ENCODE measurements at regions not wholly inside any gene's neighbourhood (a gene's known extent, or its start where the extent isn't known, plus 50 kb on each side); places are given as distances from the start of the nearest gene placed in this dataset.

DNA sequence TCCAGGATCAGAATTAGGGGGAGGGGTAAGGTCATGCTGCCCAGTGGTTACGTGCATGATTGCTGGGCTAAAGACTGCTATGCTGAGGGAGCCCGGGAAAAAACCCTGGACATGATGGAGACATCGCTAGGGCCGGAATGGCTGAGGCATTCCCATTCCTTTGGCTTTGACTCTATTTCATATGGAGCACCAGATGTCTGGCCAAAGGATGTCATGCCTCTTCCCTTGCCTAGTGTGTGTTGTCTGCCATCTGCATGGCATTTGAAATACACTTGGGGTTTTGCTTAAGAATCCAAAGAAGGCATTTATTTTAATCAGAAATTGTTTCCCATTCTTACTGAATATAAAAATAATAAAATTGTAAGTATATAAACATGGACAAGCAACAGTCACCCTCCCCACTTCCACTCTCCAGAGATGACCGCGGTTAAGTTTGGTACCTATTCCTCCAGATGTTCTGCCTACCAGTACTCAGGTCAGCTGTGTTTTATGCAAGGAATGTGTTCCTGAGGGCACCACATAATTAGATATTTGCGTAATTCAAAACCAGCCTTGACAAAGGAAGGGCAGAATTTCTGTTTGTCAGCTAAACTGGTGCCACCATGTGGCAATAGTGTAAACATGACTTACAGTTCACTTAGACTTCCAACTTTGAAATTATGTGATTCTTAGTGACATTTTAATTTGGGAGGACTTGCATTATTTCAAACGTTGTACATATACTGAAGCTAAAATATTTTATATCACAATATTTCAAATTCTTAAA, 105.9 kb downstream of the CT47B1 start:
- TF ChIP-seq, protein P1, sequence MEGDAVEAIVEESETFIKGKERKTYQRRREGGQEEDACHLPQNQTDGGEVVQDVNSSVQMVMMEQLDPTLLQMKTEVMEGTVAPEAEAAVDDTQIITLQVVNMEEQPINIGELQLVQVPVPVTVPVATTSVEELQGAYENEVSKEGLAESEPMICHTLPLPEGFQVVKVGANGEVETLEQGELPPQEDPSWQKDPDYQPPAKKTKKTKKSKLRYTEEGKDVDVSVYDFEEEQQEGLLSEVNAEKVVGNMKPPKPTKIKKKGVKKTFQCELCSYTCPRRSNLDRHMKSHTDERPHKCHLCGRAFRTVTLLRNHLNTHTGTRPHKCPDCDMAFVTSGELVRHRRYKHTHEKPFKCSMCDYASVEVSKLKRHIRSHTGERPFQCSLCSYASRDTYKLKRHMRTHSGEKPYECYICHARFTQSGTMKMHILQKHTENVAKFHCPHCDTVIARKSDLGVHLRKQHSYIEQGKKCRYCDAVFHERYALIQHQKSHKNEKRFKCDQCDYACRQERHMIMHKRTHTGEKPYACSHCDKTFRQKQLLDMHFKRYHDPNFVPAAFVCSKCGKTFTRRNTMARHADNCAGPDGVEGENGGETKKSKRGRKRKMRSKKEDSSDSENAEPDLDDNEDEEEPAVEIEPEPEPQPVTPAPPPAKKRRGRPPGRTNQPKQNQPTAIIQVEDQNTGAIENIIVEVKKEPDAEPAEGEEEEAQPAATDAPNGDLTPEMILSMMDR (IDR thresholded peaks at IDR 0.05; ENCODE audit: low read length, missing control alignments): peak; percentile 37

DNA sequence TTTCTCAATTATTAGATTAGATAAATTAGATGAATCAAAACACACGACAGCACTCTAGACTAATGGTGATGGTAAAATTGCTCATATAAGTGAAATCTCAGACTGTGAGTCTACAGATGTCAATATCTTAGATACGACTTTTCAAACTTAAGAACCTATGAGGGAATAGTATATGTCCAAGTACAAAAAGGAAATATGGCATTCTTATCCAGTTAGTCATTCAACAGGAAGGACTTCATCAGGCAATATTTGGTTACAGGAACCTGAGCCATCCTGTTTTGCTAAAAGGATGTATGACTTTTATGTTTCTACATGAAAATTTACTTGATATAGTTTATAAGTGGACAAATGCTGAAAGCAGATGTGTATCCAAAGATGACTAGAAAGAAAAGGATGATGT, 107.0 kb downstream of the CT47B1 start:
- peak; percentile 66 for DNase-seq (ENCODE audit: low read depth)
- TF ChIP-seq, protein P1 (IDR thresholded peaks at IDR 0.05; ENCODE audit: low read length, missing control alignments): no peak
- no peak overlapping the region for H3K4me3 ChIP-seq (replicated peaks; ENCODE audit: low read depth, low read length)

More for the DNA sequence above, 105.9 kb downstream of the CT47B1 start:
- DNase-seq (ENCODE audit: low read depth): peak; percentile 81
- H3K4me3 ChIP-seq (replicated peaks; ENCODE audit: low read depth, low read length): no peak overlapping the region

GRCh38 chrX:120768254-120768653, 107.4 kb downstream of the CT47B1 start:
- no peak overlapping the region for H3K4me3 ChIP-seq (replicated peaks; ENCODE audit: low read depth, low read length)
- TF ChIP-seq, protein P1 (IDR thresholded peaks at IDR 0.05; ENCODE audit: low read length, missing control alignments): no peak
- no peak for DNase-seq (ENCODE audit: low read depth)

DNA sequence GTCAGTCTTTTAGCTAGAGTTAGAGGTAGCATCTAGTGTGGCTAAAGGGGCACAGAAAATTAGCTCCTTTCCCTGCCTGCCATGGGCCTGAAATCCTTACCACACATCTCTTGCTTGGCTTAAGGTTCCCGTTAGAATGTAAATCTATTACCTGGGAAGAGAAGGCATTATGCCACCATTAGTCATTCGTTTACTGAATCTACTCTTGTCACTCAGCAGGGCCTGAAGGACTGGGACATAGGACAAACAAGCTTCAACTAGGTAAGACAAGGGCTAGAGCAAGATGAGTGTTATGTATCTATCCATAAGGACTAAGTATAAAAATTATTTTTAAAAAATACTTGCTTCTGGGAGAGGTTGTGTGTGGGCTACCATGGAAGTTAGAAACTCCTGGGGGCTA, 112.4 kb downstream of the CT47B1 start:
- DNase-seq (ENCODE audit: low read depth): no peak
- H3K4me3 ChIP-seq (replicated peaks; ENCODE audit: low read depth, low read length): no peak overlapping the region
- TF ChIP-seq, protein P1 (IDR thresholded peaks at IDR 0.05; ENCODE audit: low read length, missing control alignments): no peak

DNA sequence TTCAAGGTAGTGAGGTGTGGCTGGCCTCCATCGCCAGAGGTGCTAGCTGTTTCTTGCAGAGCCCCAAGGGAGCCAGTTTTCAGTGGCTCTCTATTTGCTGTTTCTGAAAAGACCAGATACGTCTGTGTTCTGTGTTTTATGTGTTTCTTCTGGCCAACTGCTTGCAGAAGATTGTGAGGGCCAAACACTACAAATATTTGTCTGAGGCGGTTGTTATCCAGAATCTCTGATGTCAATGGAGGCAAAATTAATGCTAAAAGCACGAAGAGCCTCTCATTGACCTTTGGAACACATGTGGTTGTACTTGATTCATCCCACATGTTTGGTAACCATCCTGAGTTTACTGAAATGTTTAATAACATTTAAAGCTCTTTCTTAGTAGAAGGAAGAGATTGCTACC, 113.9 kb downstream of the CT47B1 start:
- no peak overlapping the region for H3K4me3 ChIP-seq (replicated peaks; ENCODE audit: low read depth, low read length)
- peak; percentile 38 for DNase-seq (ENCODE audit: low read depth)
- TF ChIP-seq, protein P1 (IDR thresholded peaks at IDR 0.05; ENCODE audit: low read length, missing control alignments): no peak

DNA sequence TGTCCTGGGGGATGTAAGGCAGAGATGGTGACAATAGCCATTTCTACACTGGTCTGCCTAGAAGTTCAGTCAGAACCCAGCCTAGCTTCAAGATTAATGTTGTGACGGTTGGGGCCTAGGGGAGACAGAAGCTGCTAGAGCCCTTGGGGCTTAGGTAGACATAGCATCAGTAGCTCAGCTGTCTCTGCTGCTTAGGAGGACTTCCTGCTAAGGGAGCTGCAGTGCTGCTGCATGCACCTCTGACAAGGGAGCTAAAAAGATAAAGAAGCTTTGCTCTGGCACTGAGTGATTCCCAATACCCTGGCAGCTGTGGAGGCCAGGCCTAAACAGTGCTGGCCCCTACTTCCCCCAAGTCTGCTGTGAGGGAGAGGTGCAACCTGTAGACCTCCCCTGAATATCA, 116.0 kb downstream of the CT47B1 start:
- H3K4me3 ChIP-seq (replicated peaks; ENCODE audit: low read depth, low read length): no peak overlapping the region
- TF ChIP-seq, protein P1 (IDR thresholded peaks at IDR 0.05; ENCODE audit: low read length, missing control alignments): no peak
- DNase-seq (ENCODE audit: low read depth): no peak

All from fibroblast of pulmonary artery (primary cell).